Osteocyte (in vitro differentiated cells): ENCODE measurements at regions not wholly inside any gene's neighbourhood (a gene's known extent, or its start where the extent isn't known, plus 50 kb on each side); places are given as distances from the start of the nearest gene placed in this dataset.

Source experiments
- DNase-seq: peaks from one replicate; pipeline ENCODE4 v3.0.0; 2021; ENCODE audit warnings: mixed read lengths; ENCODE audit not compliant: unreplicated experiment; ENCODE audit errors: extremely low spot score
- H3K27ac Mint-ChIP-seq: one replicate; pipeline ENCODE4 v1.8.0; 2021; ENCODE audit warnings: mild to moderate bottlenecking, mixed read lengths; ENCODE audit not compliant: unreplicated experiment
- H3K27me3 Mint-ChIP-seq: one replicate; pipeline ENCODE4 v1.8.0; 2021; ENCODE audit warnings: mixed read lengths; ENCODE audit not compliant: unreplicated experiment
- H3K36me3 Mint-ChIP-seq: one replicate; pipeline ENCODE4 v1.8.0; 2021; ENCODE audit warnings: mixed read lengths; ENCODE audit not compliant: unreplicated experiment
- H3K4me1 Mint-ChIP-seq: one replicate; pipeline ENCODE4 v1.8.0; 2021; ENCODE audit warnings: mixed read lengths; ENCODE audit not compliant: unreplicated experiment
- H3K4me3 Mint-ChIP-seq: one replicate; pipeline ENCODE4 v1.8.0; 2021; ENCODE audit warnings: mild to moderate bottlenecking, moderate library complexity, mixed read lengths; ENCODE audit not compliant: unreplicated experiment
- H3K9me3 Mint-ChIP-seq: one replicate; pipeline ENCODE4 v1.8.0; 2021; ENCODE audit warnings: mixed read lengths; ENCODE audit not compliant: unreplicated experiment
- TF ChIP-seq, protein P1 (sequence below): fragments of 200-600 bp; sonication (generic); IDR thresholded peaks from 2 replicates; pipeline ENCODE4 v1.5.0; 2021; ENCODE audit warnings: antibody characterized with exemption, mild to moderate bottlenecking, moderate library complexity

DNA sequence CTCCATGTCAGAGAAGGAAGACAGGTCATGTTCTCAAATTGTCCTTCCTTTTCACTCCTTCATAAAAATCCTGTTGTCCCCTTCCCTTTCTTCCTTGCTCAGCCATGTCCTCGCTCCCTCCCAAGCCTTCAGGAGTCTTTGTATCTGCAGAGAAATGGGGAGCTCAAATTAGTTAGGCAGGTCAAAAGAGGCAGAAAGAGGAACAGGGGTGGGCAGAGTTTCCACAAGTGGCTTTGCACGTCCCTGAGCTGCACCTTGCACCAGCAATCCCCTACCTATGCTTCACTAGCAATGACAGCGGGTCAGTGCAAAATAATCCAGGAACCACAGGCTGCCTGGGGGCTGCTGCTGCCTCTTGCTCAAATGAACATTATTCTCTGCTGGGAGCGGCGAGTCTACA lies 152.1 kb upstream of the ITGA6 start:
- no peak overlapping the region for H3K27ac Mint-ChIP-seq
- DNase-seq = no peak
- H3K4me1 Mint-ChIP-seq = no peaks in the 10 kb centered on the region
- H3K9me3 Mint-ChIP-seq = peaks cover 5% of the 10 kb centered on the region
- peaks cover 5% of the 10 kb centered on the region for H3K36me3 Mint-ChIP-seq
- no peak overlapping the region for H3K4me3 Mint-ChIP-seq
- TF ChIP-seq, protein P1, sequence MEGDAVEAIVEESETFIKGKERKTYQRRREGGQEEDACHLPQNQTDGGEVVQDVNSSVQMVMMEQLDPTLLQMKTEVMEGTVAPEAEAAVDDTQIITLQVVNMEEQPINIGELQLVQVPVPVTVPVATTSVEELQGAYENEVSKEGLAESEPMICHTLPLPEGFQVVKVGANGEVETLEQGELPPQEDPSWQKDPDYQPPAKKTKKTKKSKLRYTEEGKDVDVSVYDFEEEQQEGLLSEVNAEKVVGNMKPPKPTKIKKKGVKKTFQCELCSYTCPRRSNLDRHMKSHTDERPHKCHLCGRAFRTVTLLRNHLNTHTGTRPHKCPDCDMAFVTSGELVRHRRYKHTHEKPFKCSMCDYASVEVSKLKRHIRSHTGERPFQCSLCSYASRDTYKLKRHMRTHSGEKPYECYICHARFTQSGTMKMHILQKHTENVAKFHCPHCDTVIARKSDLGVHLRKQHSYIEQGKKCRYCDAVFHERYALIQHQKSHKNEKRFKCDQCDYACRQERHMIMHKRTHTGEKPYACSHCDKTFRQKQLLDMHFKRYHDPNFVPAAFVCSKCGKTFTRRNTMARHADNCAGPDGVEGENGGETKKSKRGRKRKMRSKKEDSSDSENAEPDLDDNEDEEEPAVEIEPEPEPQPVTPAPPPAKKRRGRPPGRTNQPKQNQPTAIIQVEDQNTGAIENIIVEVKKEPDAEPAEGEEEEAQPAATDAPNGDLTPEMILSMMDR = no peak
- H3K27me3 Mint-ChIP-seq = no peaks in the 10 kb centered on the region

DNA sequence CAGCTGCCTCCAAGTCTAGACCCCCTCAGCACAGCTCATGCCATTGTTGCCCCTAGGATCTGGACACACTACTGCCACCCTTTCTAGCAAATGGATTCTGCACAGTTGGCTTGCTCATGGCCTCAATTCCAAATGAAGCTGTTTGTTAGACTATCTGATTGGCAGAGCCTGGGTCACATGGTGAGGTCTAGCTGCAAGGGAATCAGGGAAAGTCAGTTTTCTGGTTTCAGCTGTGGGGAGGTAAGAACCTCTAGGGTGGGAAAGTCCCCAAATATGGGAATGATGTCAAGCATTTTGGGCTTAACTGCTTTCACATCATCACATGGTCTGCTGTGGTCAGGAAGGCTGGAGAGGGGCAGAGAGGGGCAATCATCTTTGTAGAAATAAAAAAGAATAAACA lies 150.4 kb upstream of the ITGA6 start:
- H3K27ac Mint-ChIP-seq = no peak overlapping the region
- H3K27me3 Mint-ChIP-seq = no peaks in the 10 kb centered on the region
- TF ChIP-seq, protein P1 = no peak
- DNase-seq = no peak
- peaks cover 14% of the 10 kb centered on the region for H3K4me1 Mint-ChIP-seq
- peaks cover 5% of the 10 kb centered on the region for H3K9me3 Mint-ChIP-seq
- peaks cover 5% of the 10 kb centered on the region for H3K36me3 Mint-ChIP-seq
- no peak overlapping the region for H3K4me3 Mint-ChIP-seq

DNA sequence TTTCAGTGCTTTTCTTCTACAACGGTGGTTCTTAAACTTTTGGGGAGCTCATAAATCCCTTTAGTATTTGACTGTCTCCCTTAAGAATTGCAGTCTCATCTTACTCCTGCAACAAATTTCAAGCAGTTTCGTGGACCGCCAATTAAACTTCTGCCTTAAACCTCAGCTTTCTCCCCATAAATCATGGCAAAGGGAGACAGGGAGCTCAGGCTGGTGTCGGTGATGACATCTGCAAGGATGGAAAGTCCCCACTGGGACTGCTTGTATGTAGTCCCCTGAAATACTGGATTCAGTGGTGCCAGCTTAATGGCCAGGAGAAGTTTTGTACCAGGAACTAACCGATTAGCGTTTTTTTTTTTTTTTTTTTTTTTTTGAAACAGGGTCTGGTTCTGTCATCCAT lies 148.7 kb upstream of the ITGA6 start:
- peaks cover 5% of the 10 kb centered on the region for H3K9me3 Mint-ChIP-seq
- TF ChIP-seq, protein P1 = no peak
- H3K4me1 Mint-ChIP-seq = peaks cover 27% of the 10 kb centered on the region
- no peak for DNase-seq
- H3K36me3 Mint-ChIP-seq = peaks cover 3% of the 10 kb centered on the region
- H3K27me3 Mint-ChIP-seq = no peaks in the 10 kb centered on the region
- no peak overlapping the region for H3K27ac Mint-ChIP-seq
- H3K4me3 Mint-ChIP-seq = no peak overlapping the region

DNA sequence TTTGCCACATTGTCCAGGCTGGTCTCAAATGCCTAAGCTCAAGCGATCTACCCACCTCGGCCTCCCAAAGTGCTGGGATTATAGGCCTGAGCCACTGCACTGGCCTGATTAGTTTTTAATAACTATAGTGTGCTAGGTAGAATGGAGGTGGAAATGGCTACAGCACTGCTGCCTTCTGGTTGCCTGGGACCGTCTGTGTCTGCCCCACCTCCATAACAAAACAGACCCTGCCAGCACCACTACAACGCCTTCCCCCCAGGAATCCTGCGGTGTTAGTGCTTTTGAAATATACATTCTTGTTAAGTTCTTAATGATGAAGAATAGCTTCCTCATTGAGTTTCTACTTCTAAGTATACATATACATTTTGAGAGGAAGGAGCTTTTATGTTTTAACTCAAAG lies 148.2 kb upstream of the ITGA6 start:
- Mint-ChIP-seq H3K27me3 (no peaks in the 10 kb centered on the region), H3K36me3 (peaks cover 3% of the 10 kb centered on the region), H3K27ac (no peak overlapping the region), H3K4me1 (peaks cover 32% of the 10 kb centered on the region), H3K4me3 (no peak overlapping the region), H3K9me3 (peaks cover 5% of the 10 kb centered on the region)
- TF ChIP-seq, protein P1 = no peak
- DNase-seq = no peak

DNA sequence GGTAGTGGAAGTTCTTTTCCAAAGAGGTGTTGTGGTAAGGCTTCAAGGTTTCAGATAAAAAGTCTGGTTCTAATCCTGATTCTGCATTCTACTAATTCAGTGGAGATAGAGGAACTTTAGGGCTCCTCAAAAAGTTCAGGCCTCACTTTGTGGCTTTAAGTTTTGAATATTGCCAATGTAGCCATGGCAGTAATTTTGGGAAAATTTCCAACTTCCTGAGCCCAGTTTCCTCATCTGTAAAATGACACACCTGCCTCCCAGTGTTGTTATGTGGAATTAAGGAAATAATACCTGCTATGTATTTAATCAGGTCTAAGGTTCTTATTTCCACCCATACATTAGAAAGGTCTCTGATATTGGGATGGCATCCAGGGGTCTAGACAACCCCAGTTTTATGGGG lies 147.6 kb upstream of the ITGA6 start:
- TF ChIP-seq, protein P1 = no peak
- DNase-seq = no peak
- peaks cover 38% of the 10 kb centered on the region for H3K4me1 Mint-ChIP-seq
- no peaks in the 10 kb centered on the region for H3K27me3 Mint-ChIP-seq
- H3K27ac Mint-ChIP-seq = no peak overlapping the region
- peaks cover 3% of the 10 kb centered on the region for H3K36me3 Mint-ChIP-seq
- H3K4me3 Mint-ChIP-seq = no peak overlapping the region
- H3K9me3 Mint-ChIP-seq = peaks cover 5% of the 10 kb centered on the region
